ENCODE measurements at regions not wholly inside any gene's neighbourhood (a gene's known extent, or its start where the extent isn't known, plus 50 kb on each side); places are given as distances from the start of the nearest gene placed in this dataset.
"Not testable (repeated sequence)": the region's sequence is repeated elsewhere in the genome, so short reads cannot be mapped to it uniquely, and the experiment has no call there.

DNA sequence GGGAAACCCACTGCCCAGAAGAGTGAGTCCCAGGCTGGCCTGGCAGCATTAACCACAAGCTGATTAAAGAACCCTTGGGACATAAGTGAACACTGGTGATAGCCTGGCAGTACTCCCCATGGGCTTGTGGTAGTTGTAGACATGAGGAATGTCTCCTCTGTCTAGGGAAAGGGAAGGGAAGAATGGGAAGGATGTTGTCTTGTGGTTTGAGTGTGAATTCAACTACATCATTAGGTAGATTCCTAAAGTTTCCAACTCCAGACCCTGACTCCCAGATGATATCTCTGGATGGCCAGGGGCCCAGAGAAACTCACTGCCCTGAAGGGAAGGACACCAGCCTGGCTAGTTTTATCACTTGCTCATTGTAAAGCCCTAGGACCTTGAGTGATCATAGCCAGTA is 1012.4 kb upstream of the COX7C start:
- intact Hi-C loops (cut with DNase I; ENCODE audit: low total_unique reads), result no loop called here
- DNase-seq, result no peak
- Histone ChIP-seq H3K36me3 (ENCODE audit: low read depth, missing control alignments) (no peaks in the 10 kb centered on the region), H3K27ac (no peak overlapping the region), H3K4me1 (no peaks in the 10 kb centered on the region), H3K9me3 (no peaks in the 10 kb centered on the region), H3K4me3 (no peak overlapping the region), H3K27me3 (no peaks in the 10 kb centered on the region)
- no peak for TF ChIP-seq CTCF (IDR thresholded peaks at IDR 0.05)
- no peak for TF ChIP-seq POLR2A (IDR thresholded peaks at IDR 0.05)

DNA sequence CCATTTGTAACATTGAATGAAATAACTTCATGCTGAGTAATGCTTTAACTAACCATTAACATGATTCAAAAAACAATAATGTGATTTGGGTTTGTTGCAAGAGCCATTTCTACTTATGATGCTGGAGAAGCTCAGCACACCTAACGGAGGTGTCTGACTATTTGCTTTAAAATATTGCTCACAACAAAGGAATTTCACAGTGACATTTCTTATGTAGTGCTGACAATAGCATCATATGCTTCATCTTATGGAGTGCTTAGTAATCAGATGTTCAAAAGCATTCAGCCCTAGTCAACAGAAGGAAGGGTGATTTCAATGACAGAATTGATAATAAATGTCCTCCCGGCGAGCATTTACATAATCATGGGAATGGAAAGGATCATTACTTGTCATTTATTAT is 1003.3 kb upstream of the COX7C start:
- Histone ChIP-seq H3K9me3 (no peaks in the 10 kb centered on the region), H3K27me3 (no peaks in the 10 kb centered on the region), H3K4me3 (no peak overlapping the region), H3K4me1 (no peaks in the 10 kb centered on the region), H3K36me3 (ENCODE audit: low read depth, missing control alignments) (no peaks in the 10 kb centered on the region), H3K27ac (no peak overlapping the region)
- no peak for DNase-seq
- 81 to 91% methylated on average over 3 of the region's 3 CpGs for WGBS, 2 donors
- no peak for TF ChIP-seq POLR2A (IDR thresholded peaks at IDR 0.05)
- TF ChIP-seq CTCF (IDR thresholded peaks at IDR 0.05), result no peak
- intact Hi-C loops (cut with DNase I; ENCODE audit: low total_unique reads), result no loop called here

DNA sequence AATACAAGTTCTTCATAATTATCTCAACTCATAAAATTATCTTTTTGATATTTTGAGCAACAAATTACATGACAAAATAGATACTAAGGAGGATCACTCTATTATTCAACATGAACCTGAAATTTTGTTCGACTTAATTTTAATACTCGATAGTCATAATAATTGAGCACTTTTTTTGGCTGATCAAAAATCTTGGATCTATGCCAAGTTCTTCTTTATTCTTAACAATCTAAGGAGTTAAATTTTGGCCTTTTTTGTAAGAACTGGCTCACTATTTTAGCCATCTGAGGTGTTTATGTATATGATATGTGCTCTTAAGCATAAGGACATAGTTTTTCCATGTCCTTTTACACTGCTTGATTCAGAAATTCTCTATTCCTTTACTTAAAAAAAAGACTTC is 996.1 kb upstream of the COX7C start:
- intact Hi-C loops (cut with DNase I; ENCODE audit: low total_unique reads), result no loop called here
- no peak for TF ChIP-seq POLR2A (IDR thresholded peaks at IDR 0.05)
- TF ChIP-seq CTCF (IDR thresholded peaks at IDR 0.05), result no peak
- no peak overlapping the region for H3K27ac ChIP-seq
- WGBS, 2 donors, result 91 to 92% methylated on average over 2 of the region's 2 CpGs
- no peaks in the 10 kb centered on the region for H3K9me3 ChIP-seq
- DNase-seq, result no peak
- H3K4me3 ChIP-seq, result no peak overlapping the region
- H3K27me3 ChIP-seq, result no peaks in the 10 kb centered on the region
- no peaks in the 10 kb centered on the region for H3K36me3 ChIP-seq (ENCODE audit: low read depth, missing control alignments)
- H3K4me1 ChIP-seq, result no peaks in the 10 kb centered on the region

GRCh38 chr5:85628153-85628552 is 989.6 kb upstream of the COX7C start:
- no peaks in the 10 kb centered on the region for H3K4me1 ChIP-seq
- no peaks in the 10 kb centered on the region for H3K36me3 ChIP-seq (ENCODE audit: low read depth, missing control alignments)
- TF ChIP-seq CTCF (IDR thresholded peaks at IDR 0.05) (no peak), POLR2A (IDR thresholded peaks at IDR 0.05) (no peak)
- no peaks in the 10 kb centered on the region for H3K27me3 ChIP-seq
- no peak overlapping the region for H3K4me3 ChIP-seq
- DNase-seq, result no peak
- intact Hi-C loops (cut with DNase I; ENCODE audit: low total_unique reads), result no loop called here
- H3K9me3 ChIP-seq, result no peaks in the 10 kb centered on the region
- no peak overlapping the region for H3K27ac ChIP-seq

DNA sequence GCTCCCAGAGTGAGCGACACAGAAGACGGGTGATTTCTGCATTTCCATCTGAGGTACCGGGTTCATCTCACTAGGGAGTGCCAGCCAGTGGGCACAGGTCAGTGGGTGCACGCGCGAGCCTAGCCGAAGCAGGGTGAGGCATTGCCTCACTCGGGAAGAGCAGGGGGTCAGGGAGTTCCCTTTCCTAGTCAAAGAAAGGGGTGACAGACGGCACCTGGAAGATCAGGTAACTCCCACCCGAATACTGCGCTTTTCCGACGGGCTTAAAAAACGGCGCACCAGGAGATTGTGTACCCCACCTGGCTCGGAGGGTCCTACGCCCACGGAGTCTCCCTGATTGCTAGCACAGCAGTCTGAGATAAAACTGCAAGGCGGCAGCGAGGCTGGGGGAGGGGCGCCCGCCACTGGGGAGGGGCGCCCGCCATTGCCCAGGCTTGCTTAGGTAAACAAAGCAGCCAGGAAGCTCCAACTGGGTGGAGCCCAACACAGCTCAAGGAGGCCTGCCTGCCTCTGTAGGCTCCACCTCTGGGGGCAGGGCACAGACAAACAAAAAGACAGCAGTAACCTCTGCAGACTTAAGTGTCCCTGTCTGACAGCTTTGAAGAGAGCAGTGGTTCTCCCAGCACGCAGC is 979.1 kb upstream of the COX7C start:
- H3K4me3 ChIP-seq; H3K4me1 ChIP-seq; H3K27ac ChIP-seq; H3K36me3 ChIP-seq (ENCODE audit: low read depth, missing control alignments); intact Hi-C loops (cut with DNase I; ENCODE audit: low total_unique reads); DNase-seq; H3K9me3 ChIP-seq; H3K27me3 ChIP-seq: not testable (repeated sequence)
- 93 to 95% methylated on average over 19 to 20 of the region's 25 CpGs for WGBS, 2 donors
